Stimulated activated naive B cell treated with anti-CD40 and anti-IgM and Interleukin-4, amounts not matched to agents 10 μg/mL and 1 μg/mL and 100 μg/mL, for 72 hours (primary cell): ENCODE measurements at regions not wholly inside any gene's neighbourhood (a gene's known extent, or its start where the extent isn't known, plus 50 kb on each side); places are given as distances from the start of the nearest gene placed in this dataset.

Experiments used
- ATAC-seq, 2 donors: fragments of 150-1000 bp; cut with Tn5 transposase; replicated peaks; 2 replicates each; pipeline ENCODE4 v1.10.0; 2021; ENCODE audit warnings: moderate library complexity in 1 of 2
- DNase-seq: peaks from one replicate; pipeline ENCODE4 v3.0.0; 2021
- H3K27ac Mint-ChIP-seq: one replicate; pipeline ENCODE4 v1.8.0; 2022; ENCODE audit warnings: mild to moderate bottlenecking, mixed read lengths
- H3K27me3 Mint-ChIP-seq, 2 donors: one replicate each; pipeline ENCODE4 v1.8.0; 2022; ENCODE audit warnings: mixed read lengths in 2 of 2
- H3K36me3 Mint-ChIP-seq, 2 donors: one replicate each; pipeline ENCODE4 v1.8.0; 2022; ENCODE audit warnings: mixed read lengths in 2 of 2, mild to moderate bottlenecking in 1 of 2
- H3K4me1 Mint-ChIP-seq, 2 donors: one replicate each; pipeline ENCODE4 v1.8.0; 2022; ENCODE audit warnings: mixed read lengths in 2 of 2, mild to moderate bottlenecking in 1 of 2
- H3K4me3 Mint-ChIP-seq, 2 donors: one replicate each; pipeline ENCODE4 v1.8.0; 2022; ENCODE audit warnings: mild to moderate bottlenecking in 2 of 2, mixed read lengths in 2 of 2, moderate library complexity in 1 of 2
- H3K9me3 Mint-ChIP-seq, 2 donors: one replicate each; pipeline ENCODE4 v1.8.0; 2022; ENCODE audit warnings: mixed read lengths in 2 of 2, mild to moderate bottlenecking in 1 of 2

DNA sequence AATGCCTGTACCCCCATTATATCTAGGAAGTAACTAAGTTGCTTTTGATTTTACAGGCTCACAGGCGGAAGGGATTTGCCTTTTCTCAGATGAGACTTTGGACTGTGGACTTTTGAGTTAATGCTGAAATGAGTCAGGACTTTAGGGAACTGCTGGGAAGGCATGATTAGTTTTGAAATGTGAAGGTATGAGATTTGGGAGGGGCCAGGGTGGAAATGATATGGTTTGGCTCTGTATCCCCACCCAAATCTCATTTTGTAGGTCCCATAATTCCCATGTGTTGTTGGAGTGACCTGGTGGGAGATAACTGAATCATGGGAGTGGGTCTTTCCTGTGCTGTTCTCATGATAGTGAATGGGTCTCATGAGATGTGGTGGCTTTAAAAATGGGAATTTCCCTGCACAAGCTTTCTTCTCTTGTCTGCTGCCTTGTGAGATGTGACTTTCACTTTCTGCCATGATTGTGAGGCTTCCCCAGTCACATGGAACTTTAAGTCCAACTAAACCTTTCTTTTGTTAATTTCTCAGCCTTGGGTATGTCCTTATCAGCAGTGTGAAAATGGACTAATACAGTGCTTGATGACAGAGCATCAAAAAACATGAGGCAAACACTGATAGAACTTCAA lies 1119.5 kb downstream of the PLA2G4A start:
- Mint-ChIP-seq H3K27me3 (no peaks in the 10 kb centered on the region), H3K36me3 (no peaks in the 10 kb centered on the region), H3K9me3 (peaks cover 12 to 19% of the 10 kb centered on the region in 2 donors), H3K27ac (no peak overlapping the region), H3K4me1 (no peaks in the 10 kb centered on the region), H3K4me3 (no peak overlapping the region)
- no peak for DNase-seq
- no peak for ATAC-seq

DNA sequence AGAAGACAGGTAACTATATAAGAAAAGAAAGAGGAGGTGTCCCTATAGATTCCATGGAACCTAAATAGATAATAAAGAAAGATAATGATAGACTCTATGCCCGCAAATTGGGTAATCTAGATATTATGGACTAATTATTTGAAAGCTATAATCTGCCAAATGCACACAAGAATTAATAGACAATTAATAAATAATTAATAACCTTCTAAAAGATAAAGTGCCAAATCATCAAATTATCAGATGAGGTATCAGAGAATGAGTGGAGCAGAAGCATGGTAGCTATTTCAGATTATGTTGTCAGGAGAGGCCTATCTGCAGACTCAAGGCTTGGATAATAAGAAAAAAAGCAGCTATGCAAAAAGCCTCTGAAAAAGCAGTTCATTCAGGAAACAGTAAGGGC lies 1120.8 kb downstream of the PLA2G4A start:
- H3K27ac Mint-ChIP-seq, result no peak overlapping the region
- ATAC-seq, result no peak
- no peak for DNase-seq
- H3K4me3 Mint-ChIP-seq, result no peak overlapping the region
- H3K36me3 Mint-ChIP-seq, result no peaks in the 10 kb centered on the region
- no peaks in the 10 kb centered on the region for H3K27me3 Mint-ChIP-seq
- peaks cover 12 to 19% of the 10 kb centered on the region in 2 donors for H3K9me3 Mint-ChIP-seq
- H3K4me1 Mint-ChIP-seq, result no peaks in the 10 kb centered on the region

DNA sequence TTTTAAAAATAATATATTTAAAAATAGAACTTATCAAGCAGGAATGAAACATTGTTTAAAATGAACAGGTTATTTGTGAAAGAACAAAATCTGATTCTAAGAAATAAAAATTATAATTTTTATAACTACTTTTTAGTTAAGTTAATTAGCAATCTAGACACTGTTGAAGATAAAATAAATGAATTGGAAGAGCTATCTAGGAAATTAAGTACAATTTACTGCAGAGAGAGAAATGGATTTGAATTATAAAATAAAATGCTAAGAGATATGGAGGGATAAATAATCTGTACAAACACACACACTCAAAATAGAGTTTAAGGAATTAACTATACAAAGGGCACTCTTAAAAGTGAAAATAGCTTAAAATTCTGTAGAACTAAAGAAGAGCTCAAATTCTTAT lies 1123.1 kb downstream of the PLA2G4A start:
- no peak for DNase-seq
- no peak for ATAC-seq
- Mint-ChIP-seq H3K27ac (no peak overlapping the region), H3K4me1 (no peaks in the 10 kb centered on the region), H3K9me3 (peaks cover 12 to 19% of the 10 kb centered on the region in 2 donors), H3K36me3 (no peaks in the 10 kb centered on the region), H3K27me3 (no peaks in the 10 kb centered on the region), H3K4me3 (no peak overlapping the region)

DNA sequence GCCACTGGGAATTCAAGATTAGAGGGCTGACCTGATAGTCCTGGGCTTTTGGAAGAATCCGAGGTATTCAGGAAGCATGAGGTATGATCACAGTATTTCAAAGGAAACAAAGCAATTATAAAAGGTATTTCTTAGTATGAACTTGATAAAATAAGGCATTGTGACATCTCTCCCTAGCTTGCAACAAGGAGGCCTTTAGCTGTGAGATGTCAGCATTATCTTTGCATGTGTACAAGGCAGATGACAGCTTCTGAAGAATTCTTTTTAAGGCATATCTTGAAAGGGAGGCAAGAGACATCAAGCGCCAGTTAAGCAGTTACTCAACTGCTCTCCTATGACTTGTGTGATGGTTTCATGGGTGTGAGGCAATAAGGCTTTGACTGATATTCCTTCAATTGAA lies 1123.7 kb downstream of the PLA2G4A start:
- no peak for DNase-seq
- H3K4me3 Mint-ChIP-seq, result no peak overlapping the region
- H3K9me3 Mint-ChIP-seq, result peaks cover 8 to 16% of the 10 kb centered on the region in 2 donors
- no peak for ATAC-seq
- no peaks in the 10 kb centered on the region for H3K27me3 Mint-ChIP-seq
- H3K27ac Mint-ChIP-seq, result no peak overlapping the region
- no peaks in the 10 kb centered on the region for H3K4me1 Mint-ChIP-seq
- H3K36me3 Mint-ChIP-seq, result no peaks in the 10 kb centered on the region

DNA sequence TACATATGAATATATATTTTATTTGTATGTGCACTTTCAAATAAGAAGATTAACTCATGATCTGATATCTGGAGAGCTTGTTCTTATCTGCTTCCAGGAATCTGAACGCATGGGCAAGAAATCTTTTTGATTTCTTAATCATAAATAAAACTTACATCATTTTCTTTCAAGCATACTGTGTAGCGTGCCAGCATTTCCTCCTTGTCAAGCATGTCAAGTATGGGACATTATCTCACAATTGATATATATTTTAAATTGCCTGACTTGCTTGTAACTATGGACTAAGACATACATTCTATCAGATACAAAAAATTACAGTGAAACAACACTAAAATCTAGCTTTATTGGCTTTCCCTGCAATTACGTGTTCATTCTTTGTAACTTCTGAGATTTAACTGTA lies 1128.2 kb downstream of the PLA2G4A start:
- no peak overlapping the region for H3K4me3 Mint-ChIP-seq
- H3K36me3 Mint-ChIP-seq, result no peaks in the 10 kb centered on the region
- no peak for DNase-seq
- no peak for ATAC-seq
- H3K9me3 Mint-ChIP-seq, result peaks cover 4% of the 10 kb centered on the region in 2 donors
- no peaks in the 10 kb centered on the region for H3K27me3 Mint-ChIP-seq
- no peak overlapping the region for H3K27ac Mint-ChIP-seq
- H3K4me1 Mint-ChIP-seq, result no peaks in the 10 kb centered on the region

DNA sequence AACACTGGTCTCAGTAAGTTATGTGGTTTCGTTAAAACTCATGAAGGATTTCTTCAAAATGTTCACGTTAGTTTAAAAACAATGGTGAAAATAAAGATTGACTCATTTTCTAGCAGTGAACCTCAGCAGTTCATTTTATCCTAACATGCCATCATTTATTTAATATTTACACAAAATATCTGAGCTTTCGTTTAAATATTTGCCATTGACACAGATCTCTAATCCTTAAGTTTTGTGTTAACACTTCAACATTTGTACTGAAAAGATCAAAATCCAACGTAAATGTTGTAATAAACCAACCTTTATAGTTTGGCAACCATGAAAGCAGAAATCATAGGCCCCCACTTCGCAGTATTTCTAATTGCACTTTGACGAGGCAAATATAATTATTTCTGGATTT lies 1129.5 kb downstream of the PLA2G4A start:
- no peaks in the 10 kb centered on the region for H3K27me3 Mint-ChIP-seq
- no peak for ATAC-seq
- no peak overlapping the region for H3K27ac Mint-ChIP-seq
- peaks cover 4% of the 10 kb centered on the region in 2 donors for H3K9me3 Mint-ChIP-seq
- no peaks in the 10 kb centered on the region for H3K4me1 Mint-ChIP-seq
- H3K4me3 Mint-ChIP-seq, result no peak overlapping the region
- no peaks in the 10 kb centered on the region for H3K36me3 Mint-ChIP-seq
- no peak for DNase-seq

DNA sequence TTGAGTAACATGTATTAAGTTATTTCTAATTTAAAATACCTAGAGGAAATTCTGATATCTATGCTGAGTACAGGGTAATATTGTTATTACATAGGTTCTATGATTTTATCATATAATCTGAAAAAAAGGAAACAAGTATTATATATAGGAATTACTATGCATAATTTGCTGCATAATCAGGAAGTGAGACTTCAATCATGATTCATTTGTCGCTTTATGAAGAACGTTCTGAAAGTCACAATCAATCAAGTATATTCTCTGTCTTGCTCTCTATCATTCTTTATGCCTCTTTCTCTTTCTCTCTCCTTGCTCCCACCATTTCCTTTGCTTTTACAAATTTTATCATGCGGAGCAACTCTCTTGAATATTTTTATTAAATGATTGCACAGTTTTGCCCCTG lies 1130.3 kb downstream of the PLA2G4A start:
- no peaks in the 10 kb centered on the region for H3K36me3 Mint-ChIP-seq
- no peak overlapping the region for H3K4me3 Mint-ChIP-seq
- H3K9me3 Mint-ChIP-seq, result peaks cover 4% of the 10 kb centered on the region in 2 donors
- ATAC-seq (no peak), DNase-seq (no peak)
- no peaks in the 10 kb centered on the region for H3K4me1 Mint-ChIP-seq
- no peak overlapping the region for H3K27ac Mint-ChIP-seq
- H3K27me3 Mint-ChIP-seq, result no peaks in the 10 kb centered on the region

DNA sequence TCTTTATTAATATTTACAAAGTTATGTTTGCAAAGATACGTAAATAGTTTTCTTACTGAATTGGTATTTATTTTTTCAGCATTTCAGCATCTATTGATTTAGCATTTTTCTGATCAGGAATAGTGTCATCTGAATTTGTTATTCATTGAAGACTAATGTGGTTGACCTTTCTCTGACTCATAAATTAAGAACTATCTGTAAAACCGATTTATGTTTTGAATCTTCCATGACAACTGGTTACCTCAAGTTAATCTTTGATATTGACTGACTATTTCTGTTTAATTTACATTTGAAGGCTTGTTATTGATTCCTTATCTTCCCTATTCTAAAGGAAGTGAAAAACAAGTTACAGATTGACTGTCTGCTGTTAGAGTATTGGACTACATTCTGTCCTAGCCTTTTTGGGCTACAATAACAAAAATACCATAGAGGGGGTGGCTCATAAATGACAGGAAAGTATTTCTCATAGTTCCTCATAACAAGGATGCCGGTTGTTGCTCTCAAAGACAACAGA lies 1131.4 kb downstream of the PLA2G4A start:
- no peak overlapping the region for H3K27ac Mint-ChIP-seq
- ATAC-seq, result no peak
- no peaks in the 10 kb centered on the region for H3K36me3 Mint-ChIP-seq
- no peak overlapping the region for H3K4me3 Mint-ChIP-seq
- DNase-seq, result no peak
- H3K9me3 Mint-ChIP-seq, result peaks cover 4% of the 10 kb centered on the region in 2 donors
- no peaks in the 10 kb centered on the region for H3K27me3 Mint-ChIP-seq
- no peaks in the 10 kb centered on the region for H3K4me1 Mint-ChIP-seq

DNA sequence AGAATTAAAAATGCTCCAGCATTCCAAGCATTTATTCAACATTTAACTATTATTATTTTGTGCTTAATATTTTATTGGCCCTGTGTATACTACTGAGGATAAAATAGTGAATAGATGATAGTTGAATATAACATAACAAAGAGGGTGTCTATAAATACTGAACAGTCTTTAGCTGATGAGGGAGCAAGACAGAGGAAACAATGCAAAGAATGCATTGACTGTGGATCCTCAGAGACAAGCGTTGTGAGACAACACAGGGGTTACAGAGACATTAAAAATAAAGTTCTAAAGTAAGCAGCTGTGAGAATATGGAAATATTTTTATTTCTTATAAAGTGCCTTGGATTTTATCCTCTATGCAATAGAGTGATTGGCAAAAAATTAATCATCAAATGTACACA lies 1133.1 kb downstream of the PLA2G4A start:
- Mint-ChIP-seq H3K36me3 (no peaks in the 10 kb centered on the region), H3K27me3 (no peaks in the 10 kb centered on the region), H3K4me1 (no peaks in the 10 kb centered on the region), H3K27ac (no peak overlapping the region), H3K4me3 (no peak overlapping the region), H3K9me3 (no peaks in the 10 kb centered on the region)
- no peak for ATAC-seq
- DNase-seq, result no peak

DNA sequence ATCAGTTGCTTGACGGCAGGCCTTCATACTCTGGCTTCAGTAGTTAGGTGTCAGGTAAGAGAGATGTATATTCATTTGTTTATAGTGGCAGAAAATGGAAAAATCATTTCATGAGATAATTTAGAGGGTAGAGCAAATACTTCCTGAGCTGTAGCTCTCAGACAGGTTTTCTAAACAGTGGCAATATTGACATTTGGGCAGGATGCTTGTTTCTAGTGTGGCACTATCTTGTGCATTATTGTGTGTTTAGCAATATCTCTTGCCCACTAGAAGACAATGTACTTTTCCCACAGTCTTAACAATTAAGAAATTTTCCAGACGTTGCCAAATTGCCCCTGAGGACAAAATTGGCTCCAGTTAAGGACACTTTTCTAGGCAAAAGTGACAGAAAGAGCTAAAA lies 1143.1 kb downstream of the PLA2G4A start:
- H3K4me1 Mint-ChIP-seq, result no peaks in the 10 kb centered on the region
- ATAC-seq (no peak), DNase-seq (no peak)
- no peaks in the 10 kb centered on the region for H3K36me3 Mint-ChIP-seq
- peaks cover 0 to 4% of the 10 kb centered on the region in 2 donors for H3K9me3 Mint-ChIP-seq
- H3K4me3 Mint-ChIP-seq, result no peak overlapping the region
- H3K27ac Mint-ChIP-seq, result no peak overlapping the region
- no peaks in the 10 kb centered on the region for H3K27me3 Mint-ChIP-seq

DNA sequence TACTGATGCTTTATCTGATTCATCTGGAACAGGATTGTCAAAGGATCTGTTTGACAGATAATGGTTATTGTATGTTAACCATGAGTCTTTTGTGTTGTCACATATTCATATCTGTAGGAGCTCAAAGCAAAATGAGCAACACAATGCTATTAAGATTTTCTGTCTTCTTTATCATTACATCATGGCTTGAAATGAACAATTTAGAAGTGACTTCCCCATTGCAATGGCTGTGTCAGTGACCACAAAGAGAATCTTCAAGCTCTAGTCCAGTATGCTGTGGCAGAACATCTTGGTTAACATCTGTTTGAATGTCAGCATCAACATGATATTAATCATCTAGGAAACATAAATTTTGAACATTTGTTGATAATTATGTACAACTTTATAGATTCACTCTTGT lies 1148.5 kb downstream of the PLA2G4A start:
- Mint-ChIP-seq H3K4me1 (no peaks in the 10 kb centered on the region), H3K4me3 (no peak overlapping the region), H3K9me3 (peaks cover 5 to 6% of the 10 kb centered on the region in 2 donors), H3K27me3 (no peaks in the 10 kb centered on the region), H3K27ac (no peak overlapping the region), H3K36me3 (no peaks in the 10 kb centered on the region)
- ATAC-seq, result no peak
- no peak for DNase-seq

DNA sequence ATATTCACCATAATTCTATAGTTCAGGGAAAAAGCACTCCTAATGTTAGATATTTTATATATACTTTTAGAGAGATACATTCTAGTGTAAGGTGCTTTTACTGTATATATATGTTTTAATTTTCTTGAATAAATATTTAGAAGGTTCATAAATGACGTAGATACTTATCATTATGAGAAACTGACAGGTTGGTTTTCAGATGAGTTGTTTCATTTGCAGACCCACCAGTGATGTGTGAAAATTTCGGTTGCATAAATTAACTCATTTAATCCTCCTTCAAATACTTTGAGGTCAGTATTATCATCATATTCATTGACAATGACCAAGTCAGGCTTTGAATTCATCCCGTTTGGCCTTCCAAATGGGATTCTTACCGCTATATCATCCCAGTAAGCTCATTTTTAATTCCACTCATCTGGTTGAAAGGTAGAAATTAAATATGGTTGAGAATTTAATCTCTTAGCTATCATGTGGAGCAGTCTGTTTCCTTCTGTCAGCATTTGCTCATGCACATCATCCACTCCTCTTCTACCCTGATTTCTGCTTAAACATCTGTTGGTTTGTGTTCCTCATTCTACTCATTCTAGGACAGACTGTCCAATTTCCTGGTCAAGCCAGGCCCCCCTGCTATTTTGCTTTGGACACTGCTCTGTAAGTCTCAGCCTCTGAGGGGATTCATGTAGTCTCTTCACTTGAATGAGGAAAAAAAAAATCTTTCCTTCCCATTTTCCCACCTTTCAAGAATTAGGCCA lies 1156.6 kb downstream of the PLA2G4A start:
- Mint-ChIP-seq H3K4me1 (peaks cover 0 to 1% of the 10 kb centered on the region in 2 donors), H3K9me3 (peaks cover 2 to 5% of the 10 kb centered on the region in 2 donors), H3K4me3 (no peak overlapping the region), H3K27me3 (no peaks in the 10 kb centered on the region), H3K36me3 (no peaks in the 10 kb centered on the region), H3K27ac (no peak overlapping the region)
- no peak for DNase-seq
- ATAC-seq, result no peak

DNA sequence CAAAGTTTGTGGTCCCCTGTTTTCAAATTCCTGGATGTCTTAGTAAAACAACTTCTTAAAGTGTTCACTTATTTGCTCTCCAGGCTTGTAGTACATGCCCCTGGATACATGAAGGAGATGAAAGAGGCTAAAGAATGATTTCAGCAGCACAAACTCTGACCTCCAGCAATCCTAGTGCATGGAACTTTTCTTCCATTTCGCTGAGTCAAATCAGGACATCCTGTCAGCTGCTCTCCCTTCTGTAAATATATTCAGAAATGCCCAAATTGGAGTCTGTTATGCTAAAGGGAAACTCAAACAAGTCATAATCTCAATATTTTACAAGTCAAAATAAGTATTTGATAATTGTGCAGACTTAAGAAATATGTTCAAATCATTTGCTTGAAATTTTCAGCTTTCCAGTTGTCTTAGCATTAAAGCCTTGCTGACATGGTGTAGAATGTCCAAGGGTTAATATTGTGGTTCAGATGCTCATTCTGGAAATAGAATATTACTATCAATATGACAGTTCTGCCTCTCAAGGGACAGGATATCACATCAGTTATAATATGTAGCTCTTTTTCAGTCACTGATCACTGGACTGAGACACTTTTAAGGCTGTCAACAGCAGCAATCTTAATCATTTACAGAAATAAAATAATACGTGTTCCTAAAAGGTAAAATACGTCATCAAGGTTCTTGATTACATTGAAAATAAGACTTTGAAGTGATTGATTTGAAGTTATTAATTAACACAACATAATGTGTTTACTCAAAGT lies 1157.3 kb downstream of the PLA2G4A start:
- no peak overlapping the region for H3K27ac Mint-ChIP-seq
- DNase-seq, result no peak
- H3K4me3 Mint-ChIP-seq, result no peak overlapping the region
- H3K9me3 Mint-ChIP-seq, result peaks cover 0 to 2% of the 10 kb centered on the region in 2 donors
- peaks cover 0 to 1% of the 10 kb centered on the region in 2 donors for H3K4me1 Mint-ChIP-seq
- H3K36me3 Mint-ChIP-seq, result no peaks in the 10 kb centered on the region
- H3K27me3 Mint-ChIP-seq, result no peaks in the 10 kb centered on the region
- ATAC-seq, result peak; percentile 18 to 31

DNA sequence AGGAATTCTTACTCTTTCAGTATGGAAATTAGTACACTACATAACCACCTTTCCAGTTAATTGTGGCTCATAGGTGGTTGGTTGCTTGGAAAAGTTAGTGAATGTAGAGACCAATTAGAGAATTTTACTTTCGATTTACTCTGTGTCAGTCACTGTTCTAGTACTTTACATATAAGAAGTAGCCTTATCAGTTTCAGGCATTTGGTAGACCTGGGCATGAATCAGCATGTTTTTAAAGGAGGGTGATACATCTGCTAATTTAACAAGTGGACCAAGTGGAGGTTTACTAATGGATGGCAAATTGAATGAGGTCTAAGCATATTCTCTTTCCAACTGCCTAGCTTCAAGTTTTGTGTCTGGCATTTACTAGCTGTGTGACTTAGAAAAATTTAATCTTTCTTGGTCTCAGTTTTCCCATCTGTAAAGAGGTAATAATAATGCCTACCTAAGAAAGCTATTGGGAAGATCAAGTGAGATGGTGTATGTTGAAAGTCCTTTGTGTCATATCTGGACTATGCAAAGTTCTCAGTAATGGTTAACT lies 1158.6 kb downstream of the PLA2G4A start:
- Mint-ChIP-seq H3K27ac (no peak overlapping the region), H3K4me1 (peaks cover 0 to 1% of the 10 kb centered on the region in 2 donors), H3K4me3 (no peak overlapping the region), H3K36me3 (no peaks in the 10 kb centered on the region), H3K27me3 (no peaks in the 10 kb centered on the region), H3K9me3 (no peaks in the 10 kb centered on the region)
- DNase-seq (no peak), ATAC-seq (no peak)
